ENCODE measurements at regions not wholly inside any gene's neighbourhood (a gene's known extent, or its start where the extent isn't known, plus 50 kb on each side); places are given as distances from the start of the nearest gene placed in this dataset.

DNA sequence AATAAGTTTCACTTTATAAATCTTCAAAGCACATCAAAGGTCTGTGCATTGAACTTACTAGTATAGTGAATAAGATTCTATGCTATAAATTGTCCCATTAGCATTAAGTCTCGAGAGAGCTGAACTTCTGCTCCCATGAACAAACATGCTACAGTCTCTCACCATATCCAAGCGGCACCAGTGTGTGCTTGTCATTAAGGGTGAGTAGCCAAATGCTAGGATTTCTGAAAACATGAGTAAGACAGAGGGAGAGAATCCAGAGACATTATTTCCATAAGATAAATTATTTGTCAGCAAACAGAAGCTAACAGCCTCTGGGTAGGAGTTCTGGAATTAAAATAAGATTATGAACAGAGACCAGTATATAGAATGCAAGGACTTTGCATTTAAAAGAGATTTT is 2882.5 kb downstream of the PCDH9 start:
- no peak for DNase-seq (ENCODE audit: low read depth, low spot score)

DNA sequence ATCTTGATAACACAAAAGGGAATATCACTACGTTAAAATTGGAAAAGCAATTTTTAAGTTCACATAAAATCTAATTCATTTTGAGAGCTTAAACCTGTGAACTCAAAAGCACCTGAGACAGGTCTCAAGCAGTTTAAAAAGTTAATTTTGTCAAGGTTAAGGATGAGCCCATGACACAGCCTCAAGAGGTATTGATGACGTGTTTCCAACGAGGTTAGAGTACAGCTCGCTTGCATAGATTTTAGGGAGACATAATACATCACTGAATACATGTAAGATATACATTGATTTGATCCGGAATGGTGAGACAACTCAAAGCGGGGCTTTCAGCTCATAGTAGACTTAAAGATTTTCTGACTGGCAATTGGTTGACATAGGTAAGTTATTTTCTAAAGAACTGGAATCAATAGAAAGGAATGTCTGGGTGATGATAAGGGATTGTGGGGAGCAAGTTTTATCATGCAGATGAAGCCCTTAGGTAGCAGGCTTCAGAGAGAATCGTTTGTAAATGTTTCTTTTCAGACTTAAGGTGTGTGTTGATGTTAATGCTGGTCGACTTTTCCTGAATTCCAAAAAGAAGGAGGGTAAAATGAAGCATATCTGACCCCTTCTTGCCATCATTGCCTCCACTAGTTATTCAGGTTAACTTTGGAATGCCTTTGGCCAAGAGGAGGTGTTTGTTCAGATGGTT is 2890.6 kb downstream of the PCDH9 start:
- DNase-seq (ENCODE audit: low read depth, low spot score): no peak

GRCh38 chr13:64338671-64339070 is 2891.5 kb downstream of the PCDH9 start:
- no peak for DNase-seq (ENCODE audit: low read depth, low spot score)

DNA sequence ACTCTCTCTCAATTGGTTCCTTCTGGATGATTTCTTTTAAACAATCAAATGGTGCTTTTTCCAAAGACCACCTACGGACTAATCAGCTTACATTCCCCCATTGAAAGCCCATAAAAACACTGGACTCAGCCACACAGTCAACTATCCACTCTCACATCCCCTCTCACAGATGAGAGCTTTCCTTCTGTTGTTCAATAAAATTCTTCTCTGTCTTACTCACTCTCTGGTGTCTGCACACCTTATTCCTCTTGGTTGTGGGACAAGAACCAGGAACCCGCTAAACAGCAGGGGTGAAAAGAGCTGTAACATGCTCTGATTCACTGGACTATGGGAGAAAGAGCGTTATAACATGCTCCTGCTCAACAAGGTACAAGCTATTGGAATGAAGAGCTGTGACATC is 2896.2 kb downstream of the PCDH9 start:
- DNase-seq (ENCODE audit: low read depth, low spot score): no peak

- no peak for DNase-seq (ENCODE audit: low read depth, low spot score)
Measured at GRCh38 chr13:64332048-64332447, 2898.1 kb downstream of the PCDH9 start.

DNA sequence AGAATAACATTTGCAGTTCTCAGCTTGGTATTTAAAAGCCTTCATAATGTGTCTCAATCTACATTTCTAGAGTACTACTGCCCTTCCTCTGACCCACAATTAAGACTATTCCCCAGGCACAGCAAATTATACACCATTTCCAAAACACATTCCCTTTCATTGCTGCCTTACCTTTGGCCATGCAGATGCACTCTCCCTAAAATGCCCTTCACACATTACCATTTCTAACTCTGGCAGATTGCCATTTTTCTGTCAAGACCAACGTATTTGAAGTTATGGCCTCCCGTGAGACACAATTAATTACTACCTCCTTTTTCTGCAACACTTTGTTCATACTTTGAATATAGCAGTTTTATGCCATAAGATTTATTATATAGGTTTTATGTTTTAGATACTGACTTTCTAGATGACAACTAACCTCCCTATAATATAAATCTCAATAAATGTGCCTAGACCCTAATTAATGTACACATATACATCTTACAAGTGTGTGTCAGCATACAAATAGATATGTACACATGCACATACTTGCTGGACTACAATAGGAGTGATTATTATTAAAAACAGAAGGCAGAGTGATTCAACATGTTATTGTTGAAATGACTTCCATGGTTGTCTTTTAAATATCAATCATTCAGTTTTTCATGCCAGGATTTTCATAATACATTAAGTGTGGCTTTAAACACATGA is 2902.5 kb downstream of the PCDH9 start:
- no peak for DNase-seq (ENCODE audit: low read depth, low spot score)

GRCh38 chr13:64314331-64314730 is 2898.7 kb upstream of the PCDH20 start:
- peak; percentile 3 for DNase-seq (ENCODE audit: low read depth, low spot score)

GRCh38 chr13:64311948-64312347 is 2896.3 kb upstream of the PCDH20 start:
- DNase-seq (ENCODE audit: low read depth, low spot score): no peak

DNA sequence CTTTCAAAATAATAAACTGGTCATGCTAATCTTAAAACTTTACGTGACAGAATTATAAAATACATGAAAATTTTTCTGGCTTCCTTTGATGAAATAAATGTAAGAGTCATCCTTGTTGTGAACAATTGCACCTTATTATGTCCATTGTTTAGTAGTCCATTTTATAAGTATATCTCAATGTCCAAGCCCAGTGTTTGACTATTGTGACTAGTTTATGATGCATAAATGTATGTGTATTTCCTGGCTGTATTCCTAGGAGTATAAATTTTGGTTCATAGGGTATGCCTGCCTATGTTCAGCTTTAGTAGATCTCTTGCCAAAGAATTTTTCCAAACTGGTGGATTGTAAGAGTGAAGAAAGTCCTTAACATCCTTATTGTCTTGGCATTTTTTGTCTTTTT is 2895.5 kb upstream of the PCDH20 start:
- no peak for DNase-seq (ENCODE audit: low read depth, low spot score)

DNA sequence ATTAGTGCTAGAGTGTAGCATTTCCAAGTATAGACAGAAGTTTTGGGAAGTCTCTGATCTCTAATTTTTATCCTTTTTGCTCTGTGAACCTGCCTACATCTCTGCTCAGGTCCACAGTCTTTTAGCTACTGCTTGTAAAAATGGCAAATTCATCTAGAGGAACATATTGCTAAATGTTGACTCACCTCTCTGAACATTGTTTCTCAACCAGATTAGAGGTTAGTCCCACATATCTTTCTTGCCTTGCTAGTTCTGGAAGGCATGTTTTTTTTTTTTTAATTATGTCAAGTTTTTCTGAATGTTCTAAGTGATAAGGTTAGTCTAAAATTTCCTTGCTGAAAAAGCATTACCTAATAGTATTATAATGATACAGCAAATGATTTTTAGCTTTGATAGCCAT is 2889.6 kb upstream of the PCDH20 start:
- DNase-seq (ENCODE audit: low read depth, low spot score): no peak

GRCh38 chr13:64300239-64300638 is 2884.6 kb upstream of the PCDH20 start:
- DNase-seq (ENCODE audit: low read depth, low spot score): no peak

- no peak for DNase-seq (ENCODE audit: low read depth, low spot score)
Measured at GRCh38 chr13:64293923-64294322, 2878.3 kb upstream of the PCDH20 start.

- no peak for DNase-seq (ENCODE audit: low read depth, low spot score)
Measured at GRCh38 chr13:64289702-64290101, 2874.1 kb upstream of the PCDH20 start.

GRCh38 chr13:64283926-64284325 is 2868.3 kb upstream of the PCDH20 start:
- DNase-seq (ENCODE audit: low read depth, low spot score): no peak

DNA sequence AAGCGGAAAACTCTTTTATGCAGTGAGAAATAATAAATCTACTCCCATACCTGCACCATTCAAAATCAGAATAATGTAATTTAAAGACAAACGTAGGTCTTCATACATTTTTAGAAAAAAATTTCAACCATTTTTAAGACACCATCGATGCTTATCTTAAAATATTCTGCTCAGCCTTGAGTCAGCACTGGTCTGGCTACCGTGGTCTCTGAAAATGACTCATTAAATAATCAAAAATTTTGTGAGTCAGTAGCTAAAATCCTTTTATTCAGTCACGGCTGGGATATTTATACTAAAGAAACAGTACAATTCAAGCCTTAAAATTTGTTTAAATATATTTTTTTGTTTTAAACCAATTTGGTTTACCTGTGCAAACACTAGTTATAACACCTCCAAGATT is 2862.8 kb upstream of the PCDH20 start:
- peak; percentile 12 for DNase-seq (ENCODE audit: low read depth, low spot score)

GRCh38 chr13:64277097-64277496 is 2861.4 kb upstream of the PCDH20 start:
- DNase-seq (ENCODE audit: low read depth, low spot score): no peak

GRCh38 chr13:64276232-64276631 is 2860.6 kb upstream of the PCDH20 start:
- no peak for DNase-seq (ENCODE audit: low read depth, low spot score)

DNA sequence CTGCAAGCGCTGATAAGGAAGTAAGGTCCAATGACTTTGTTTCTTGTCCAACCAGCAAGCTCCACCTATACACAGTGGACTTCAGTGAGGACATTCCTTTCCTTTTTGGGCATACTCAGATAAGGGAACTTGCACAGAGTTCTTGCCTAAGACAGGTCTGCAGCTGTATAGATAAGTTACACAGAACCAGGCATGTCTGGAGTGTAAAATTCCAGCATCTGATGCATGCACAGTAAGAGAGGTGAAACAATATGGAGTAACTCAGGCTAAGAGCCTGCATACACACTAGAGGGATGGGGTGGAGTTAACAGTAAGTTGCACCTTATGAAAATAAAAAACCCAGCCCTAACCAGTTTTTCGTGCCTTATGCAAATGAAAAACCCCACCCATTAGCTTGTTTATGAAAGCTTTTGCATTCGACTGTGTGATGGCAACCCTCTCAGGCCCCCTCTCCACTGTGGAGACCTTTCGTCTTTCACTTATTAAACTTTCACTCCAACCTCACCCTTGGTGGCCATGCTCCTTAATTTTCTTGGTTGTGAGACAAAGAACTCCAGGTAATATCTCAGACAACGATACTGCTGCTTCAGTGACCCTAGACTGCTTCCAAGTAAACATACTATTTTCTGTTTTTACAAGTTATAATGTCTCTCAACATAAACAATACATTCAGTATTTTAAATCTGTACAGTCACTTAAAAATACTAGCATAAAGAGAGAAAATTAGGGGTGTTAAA is 2859.0 kb upstream of the PCDH20 start:
- DNase-seq (ENCODE audit: low read depth, low spot score): no peak

GRCh38 chr13:64273780-64274179 is 2858.1 kb upstream of the PCDH20 start:
- DNase-seq (ENCODE audit: low read depth, low spot score): no peak

DNA sequence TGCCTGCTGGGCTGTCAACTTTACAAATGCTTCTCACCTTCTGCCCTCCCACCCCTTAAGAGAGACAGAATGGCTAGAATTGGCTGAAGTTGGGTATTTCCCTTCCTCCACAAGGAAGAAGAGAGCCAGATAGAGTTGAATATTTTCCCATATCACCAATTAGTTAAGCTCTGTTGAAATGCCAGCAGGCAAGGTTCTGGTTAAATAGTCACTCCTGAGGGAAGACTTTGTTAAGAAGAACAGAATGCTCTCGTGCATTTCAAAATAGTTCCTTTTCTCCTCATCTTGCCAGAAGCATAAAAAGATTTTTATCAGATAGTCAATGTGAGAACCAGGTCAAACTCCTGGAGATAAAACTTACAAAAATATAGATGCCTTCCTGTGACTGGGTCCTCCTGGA is 2857.0 kb upstream of the PCDH20 start:
- no peak for DNase-seq (ENCODE audit: low read depth, low spot score)

DNA sequence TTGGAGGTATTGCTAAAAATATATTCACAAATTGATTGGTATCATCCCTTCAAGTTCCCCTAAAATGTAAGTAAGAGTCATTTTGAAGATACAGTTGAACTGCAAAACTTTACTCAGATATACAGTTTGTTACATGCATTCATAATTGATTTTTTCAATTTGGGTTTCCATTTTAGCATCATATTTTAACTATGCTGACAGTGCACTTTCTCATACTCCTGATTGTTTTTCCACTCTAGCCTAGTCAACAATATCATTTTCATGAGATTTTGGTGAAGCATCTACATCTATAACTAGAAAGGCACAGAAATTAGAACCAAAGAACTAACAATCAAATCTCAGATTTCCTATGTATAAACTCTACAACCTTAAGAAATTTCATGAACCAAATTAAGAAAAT is 2850.4 kb upstream of the PCDH20 start:
- DNase-seq (ENCODE audit: low read depth, low spot score): no peak

DNA sequence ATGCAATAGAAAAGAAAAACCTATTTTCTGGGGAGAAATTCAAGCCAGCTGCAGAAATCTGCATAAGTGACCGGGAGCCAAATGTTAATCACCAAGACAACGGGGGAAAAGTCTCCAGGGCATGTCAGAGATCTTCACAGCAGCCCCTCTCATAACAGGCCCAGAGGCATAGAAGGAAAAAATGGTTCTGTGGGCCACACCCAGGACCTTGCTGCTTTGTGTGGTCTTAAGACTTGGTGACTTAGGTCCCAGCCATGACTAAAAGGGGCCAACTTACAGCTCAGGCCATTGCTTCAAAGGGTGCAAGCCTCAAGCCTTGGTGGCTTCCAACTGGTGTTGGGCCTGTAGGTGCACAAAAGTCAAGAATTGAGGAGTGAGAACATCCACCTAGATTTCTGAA is 2847.6 kb upstream of the PCDH20 start:
- DNase-seq (ENCODE audit: low read depth, low spot score): no peak

- no peak for DNase-seq (ENCODE audit: low read depth, low spot score)
Measured at GRCh38 chr13:64256751-64257150, 2841.1 kb upstream of the PCDH20 start.

Data from smooth muscle cell of the brain vasculature (primary cell).